Activated T-helper 1 cell treated with anti-CD3 and anti-CD28 coated beads, Interleukin-2, amount 50 U/mL, for 16 hours (primary cell): ENCODE measurements at regions not wholly inside any gene's neighbourhood (a gene's known extent, or its start where the extent isn't known, plus 50 kb on each side); places are given as distances from the start of the nearest gene placed in this dataset.

ENCODE experiments used
- DNase-seq, 2 donors: peaks; one replicate each; pipeline ENCODE4 v3.0.0-alpha.2; 2020; ENCODE audit warnings: low read depth in 1 of 2, low spot score in 1 of 2

- no peak for DNase-seq
These were observed 137.8 kb upstream of the SPACA1 start for GRCh38 chr6:87909849-87910248.

GRCh38 chr6:87908978-87909811 is 138.4 kb upstream of the SPACA1 start:
- DNase-seq, result no peak

- DNase-seq, result no peak
These were observed 140.1 kb upstream of the SPACA1 start for GRCh38 chr6:87907521-87907920.

DNA sequence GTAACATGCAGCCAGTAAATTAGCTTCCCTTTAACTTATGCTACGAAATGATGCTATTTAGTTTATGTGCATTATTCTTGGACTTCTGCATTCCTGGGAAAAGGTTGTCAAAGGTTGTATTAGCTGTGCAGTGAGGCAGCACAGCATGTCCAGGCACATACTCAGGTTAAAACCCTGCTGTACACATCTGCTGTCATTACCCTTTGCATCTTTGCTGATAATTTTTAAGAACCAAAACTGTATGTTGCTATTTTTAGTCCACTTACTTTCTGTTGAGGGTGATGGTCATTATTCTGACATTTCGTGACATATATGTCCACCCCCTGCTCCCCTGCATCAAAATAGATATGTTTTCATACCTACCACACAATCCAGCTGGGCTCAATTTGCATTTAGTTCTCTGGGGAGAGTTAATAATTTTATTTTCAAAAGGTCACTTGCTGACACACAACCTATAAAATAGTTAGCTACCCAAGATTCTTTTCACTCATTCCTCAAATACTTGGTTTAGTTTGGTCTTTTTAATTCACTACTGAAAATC is 142.5 kb upstream of the SPACA1 start:
- no peak for DNase-seq

GRCh38 chr6:87904011-87904410 is 143.6 kb upstream of the SPACA1 start:
- DNase-seq, result no peak

DNA sequence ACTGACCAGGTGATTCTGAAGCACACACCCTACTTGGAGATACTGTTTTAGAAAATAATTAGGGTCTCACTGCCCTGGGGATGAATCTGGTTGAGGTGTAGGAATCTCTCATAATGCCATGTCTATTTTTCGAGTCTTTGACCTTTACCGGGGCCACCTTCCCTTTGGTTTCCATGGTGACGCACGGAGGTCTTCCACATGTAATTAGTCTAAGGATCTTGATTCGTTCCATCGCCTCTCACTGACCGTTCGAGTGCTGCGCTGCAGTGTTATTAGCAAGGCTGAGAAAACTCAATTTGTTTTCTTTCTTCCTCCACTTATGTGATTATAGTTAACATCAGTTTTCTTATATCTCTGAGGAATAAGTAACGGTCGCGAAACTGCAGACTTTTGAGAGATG is 144.3 kb upstream of the SPACA1 start:
- no peak for DNase-seq

- DNase-seq, result no peak
These were observed 145.3 kb upstream of the SPACA1 start for GRCh38 chr6:87902383-87902782.

GRCh38 chr6:87901613-87902012 is 146.0 kb upstream of the SPACA1 start:
- DNase-seq, result no peak

GRCh38 chr6:87900160-87900698 is 147.4 kb upstream of the SPACA1 start:
- DNase-seq, result no peak

DNA sequence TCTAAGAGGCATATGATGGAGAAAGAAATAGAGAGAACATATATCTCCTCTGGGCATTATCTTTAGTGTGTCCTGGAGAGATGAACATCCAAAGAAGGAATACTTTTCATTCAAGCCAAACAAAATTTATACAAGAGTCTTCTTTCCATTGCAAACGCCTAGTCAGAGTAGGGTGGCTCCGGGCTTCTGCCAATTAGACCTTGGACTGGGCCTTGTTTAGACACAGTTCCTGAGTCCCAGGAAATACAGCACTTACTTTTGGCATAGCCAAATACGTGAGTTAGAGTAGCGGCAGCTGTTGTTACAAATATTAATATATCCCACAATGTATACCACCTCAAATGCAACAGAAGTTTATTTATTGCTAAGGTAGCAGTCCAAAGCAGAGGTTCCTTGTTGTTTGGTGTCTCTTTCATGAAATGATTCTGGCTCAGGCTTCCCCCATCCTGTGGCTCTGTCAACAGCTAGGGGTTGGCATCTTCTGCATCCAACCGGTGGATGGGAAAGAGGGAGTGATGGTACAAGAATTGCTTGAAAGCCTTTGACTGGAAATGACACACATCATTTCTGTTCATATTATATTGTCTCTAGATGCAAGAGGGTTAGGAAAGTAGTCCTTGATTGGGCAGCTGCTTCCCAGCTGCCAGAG is 148.0 kb upstream of the SPACA1 start:
- no peak for DNase-seq

DNA sequence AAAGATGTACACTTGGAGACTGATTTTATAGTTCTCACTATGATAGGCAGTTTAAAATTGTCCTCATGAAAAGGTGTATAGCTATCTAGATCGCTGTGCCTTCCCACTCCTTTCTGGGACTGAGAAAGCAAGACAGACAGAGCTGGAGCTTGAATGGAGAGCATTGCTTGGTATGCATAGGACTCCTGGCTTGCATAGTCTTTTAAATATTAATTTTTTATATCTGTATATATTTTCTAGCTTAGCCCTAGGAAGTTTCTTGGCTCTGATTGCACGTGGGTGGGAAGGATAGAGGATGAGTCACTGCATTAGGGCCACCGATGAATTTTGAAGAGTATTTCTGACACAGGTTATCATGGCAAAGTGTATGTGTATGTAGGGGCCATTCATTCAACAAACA is 150.0 kb upstream of the SPACA1 start:
- no peak for DNase-seq

GRCh38 chr6:87897013-87897412 is 150.6 kb upstream of the SPACA1 start:
- no peak for DNase-seq

GRCh38 chr6:87887266-87887665 is 160.4 kb upstream of the SPACA1 start:
- DNase-seq, result no peak

DNA sequence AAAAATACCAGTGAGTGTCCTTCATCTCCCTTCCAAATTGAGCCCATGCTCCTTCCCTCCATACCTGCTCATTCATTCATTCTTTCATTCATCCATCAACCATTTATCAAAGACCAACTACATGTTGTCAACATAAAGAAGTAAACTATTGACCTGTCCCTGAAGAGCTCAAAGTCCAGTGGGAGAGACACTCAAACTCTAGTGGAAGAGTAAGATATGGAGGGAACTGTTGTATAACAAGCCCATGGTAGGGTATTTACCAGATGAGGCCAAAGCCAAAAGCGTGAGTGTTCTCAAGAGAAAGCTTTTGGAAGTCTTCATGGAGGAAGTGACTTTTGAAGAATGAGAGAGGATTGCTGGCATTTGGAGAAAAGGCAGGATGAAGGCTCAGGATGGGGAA is 163.4 kb upstream of the SPACA1 start:
- DNase-seq, result no peak

- DNase-seq, result no peak
These were observed 166.2 kb upstream of the SPACA1 start for GRCh38 chr6:87881342-87881895.

GRCh38 chr6:87879132-87879861 is 168.3 kb upstream of the SPACA1 start:
- no peak for DNase-seq

DNA sequence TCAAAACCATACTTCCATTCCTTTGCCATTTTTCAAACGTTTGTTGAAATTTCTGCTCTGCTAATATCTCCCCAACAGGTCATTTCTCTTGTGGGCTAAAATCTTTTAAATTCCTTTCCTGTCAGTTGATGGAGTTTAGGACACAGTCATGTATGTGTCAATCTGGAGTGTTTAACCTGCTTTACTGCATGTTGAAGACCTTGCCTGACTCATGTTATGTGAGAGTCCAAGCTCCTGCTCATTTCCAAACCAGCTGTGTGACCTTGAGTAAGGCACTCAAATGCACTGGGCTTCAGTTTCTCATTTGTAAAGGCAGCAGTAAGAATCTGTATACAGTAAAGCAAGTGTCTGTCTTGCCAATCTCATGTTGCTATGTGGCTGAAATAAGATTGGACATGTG is 171.9 kb upstream of the SPACA1 start:
- DNase-seq, result no peak

GRCh38 chr6:87873556-87873955 is 171.5 kb upstream of the AKIRIN2 start:
- no peak for DNase-seq

- no peak for DNase-seq
These were observed 168.5 kb upstream of the AKIRIN2 start for GRCh38 chr6:87870556-87870955.

DNA sequence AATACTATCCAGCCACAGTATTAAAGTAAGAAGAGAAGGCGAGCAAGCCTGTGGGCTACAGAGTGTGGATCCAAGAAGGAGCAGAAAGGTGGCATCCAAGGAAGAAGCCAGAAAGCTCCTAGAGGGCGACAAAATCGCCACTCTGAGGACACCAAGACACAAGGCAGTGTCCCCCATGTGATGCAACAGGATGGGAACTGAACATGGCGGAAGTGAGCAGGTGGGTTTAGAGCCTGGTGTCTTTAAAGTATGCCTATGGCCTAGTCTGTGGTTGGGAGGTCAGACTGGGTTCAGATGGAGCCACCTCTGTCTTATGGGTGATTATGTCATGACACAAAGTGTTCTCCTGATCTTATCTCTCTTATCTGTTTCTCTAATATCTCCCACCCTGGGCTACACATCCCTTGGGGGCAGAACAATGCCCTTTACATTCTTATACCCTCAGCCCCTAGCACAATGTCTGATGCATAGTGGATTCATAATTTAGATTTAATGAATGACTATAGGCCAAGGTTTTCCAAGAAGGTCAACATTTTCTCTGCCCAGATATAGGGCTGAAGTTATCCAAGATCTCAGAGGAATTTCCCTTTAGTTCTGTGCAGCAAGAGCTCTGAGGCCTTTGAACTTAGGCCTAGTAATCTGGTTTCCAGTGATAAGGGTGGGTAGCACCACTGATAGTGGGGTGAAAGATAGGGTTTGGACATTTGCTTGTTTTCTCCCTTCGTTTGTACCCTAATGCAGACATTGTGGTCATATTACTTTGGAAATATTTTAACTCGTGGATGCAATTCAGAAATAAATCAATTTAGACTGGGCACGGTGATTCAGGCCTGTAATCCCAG is 167.3 kb upstream of the AKIRIN2 start:
- no peak for DNase-seq
